ENCODE measurements at regions not wholly inside any gene's neighbourhood (a gene's known extent, or its start where the extent isn't known, plus 50 kb on each side); places are given as distances from the start of the nearest gene placed in this dataset.

DNA sequence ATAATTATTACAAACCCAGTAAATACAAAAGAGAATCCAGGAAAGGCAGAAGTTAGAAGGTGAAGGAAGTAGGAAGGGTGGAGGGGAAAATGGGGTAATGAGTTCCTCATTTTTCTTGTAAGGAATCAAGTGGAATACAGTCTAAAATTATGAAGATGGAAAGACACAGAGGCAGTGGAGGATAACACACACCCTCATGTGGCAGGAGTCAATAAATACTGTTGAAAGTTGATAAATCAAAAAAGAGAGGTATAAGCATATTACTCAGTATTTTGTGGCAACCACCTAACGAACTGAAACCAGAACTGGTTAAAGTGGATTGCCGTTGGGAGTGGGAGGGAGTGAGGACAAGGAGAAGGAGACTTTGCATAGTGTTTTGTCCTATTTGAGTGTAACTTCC lies 78.6 kb upstream of the SLC44A3 start:
- TF ChIP-seq, protein P1, sequence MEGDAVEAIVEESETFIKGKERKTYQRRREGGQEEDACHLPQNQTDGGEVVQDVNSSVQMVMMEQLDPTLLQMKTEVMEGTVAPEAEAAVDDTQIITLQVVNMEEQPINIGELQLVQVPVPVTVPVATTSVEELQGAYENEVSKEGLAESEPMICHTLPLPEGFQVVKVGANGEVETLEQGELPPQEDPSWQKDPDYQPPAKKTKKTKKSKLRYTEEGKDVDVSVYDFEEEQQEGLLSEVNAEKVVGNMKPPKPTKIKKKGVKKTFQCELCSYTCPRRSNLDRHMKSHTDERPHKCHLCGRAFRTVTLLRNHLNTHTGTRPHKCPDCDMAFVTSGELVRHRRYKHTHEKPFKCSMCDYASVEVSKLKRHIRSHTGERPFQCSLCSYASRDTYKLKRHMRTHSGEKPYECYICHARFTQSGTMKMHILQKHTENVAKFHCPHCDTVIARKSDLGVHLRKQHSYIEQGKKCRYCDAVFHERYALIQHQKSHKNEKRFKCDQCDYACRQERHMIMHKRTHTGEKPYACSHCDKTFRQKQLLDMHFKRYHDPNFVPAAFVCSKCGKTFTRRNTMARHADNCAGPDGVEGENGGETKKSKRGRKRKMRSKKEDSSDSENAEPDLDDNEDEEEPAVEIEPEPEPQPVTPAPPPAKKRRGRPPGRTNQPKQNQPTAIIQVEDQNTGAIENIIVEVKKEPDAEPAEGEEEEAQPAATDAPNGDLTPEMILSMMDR (IDR thresholded peaks at IDR 0.05; ENCODE audit: insufficient read depth, low read length): no peak
- TF ChIP-seq, protein P2, sequence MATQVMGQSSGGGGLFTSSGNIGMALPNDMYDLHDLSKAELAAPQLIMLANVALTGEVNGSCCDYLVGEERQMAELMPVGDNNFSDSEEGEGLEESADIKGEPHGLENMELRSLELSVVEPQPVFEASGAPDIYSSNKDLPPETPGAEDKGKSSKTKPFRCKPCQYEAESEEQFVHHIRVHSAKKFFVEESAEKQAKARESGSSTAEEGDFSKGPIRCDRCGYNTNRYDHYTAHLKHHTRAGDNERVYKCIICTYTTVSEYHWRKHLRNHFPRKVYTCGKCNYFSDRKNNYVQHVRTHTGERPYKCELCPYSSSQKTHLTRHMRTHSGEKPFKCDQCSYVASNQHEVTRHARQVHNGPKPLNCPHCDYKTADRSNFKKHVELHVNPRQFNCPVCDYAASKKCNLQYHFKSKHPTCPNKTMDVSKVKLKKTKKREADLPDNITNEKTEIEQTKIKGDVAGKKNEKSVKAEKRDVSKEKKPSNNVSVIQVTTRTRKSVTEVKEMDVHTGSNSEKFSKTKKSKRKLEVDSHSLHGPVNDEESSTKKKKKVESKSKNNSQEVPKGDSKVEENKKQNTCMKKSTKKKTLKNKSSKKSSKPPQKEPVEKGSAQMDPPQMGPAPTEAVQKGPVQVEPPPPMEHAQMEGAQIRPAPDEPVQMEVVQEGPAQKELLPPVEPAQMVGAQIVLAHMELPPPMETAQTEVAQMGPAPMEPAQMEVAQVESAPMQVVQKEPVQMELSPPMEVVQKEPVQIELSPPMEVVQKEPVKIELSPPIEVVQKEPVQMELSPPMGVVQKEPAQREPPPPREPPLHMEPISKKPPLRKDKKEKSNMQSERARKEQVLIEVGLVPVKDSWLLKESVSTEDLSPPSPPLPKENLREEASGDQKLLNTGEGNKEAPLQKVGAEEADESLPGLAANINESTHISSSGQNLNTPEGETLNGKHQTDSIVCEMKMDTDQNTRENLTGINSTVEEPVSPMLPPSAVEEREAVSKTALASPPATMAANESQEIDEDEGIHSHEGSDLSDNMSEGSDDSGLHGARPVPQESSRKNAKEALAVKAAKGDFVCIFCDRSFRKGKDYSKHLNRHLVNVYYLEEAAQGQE (IDR thresholded peaks at IDR 0.05; ENCODE audit: insufficient replicate concordance, low read depth): no peak
- TF ChIP-seq POLR2AphosphoS5 (IDR thresholded peaks at IDR 0.05; ENCODE audit: low read depth): no peak
